SK-N-SH treated with all-trans-retinoic acid at 6 μM for 48 hours (cell line): ENCODE measurements at regions not wholly inside any gene's neighbourhood (a gene's known extent, or its start where the extent isn't known, plus 50 kb on each side); places are given as distances from the start of the nearest gene placed in this dataset.

Source experiments
- ATAC-seq: fragments of 200-7000 bp; cut with Tn5 transposase; 3 replicates; pipeline ENCODE4 v1.9.1; 2020; ENCODE audit warnings: mild to moderate bottlenecking, moderate library complexity
- BACH2 ChIP-seq: fragments of 250-450 bp; sonication (Bioruptor Pico); IDR thresholded peaks from 2 replicates; pipeline ENCODE4 v1.9.0; 2021; ENCODE audit warnings: mild to moderate bottlenecking, borderline replicate concordance
- CREB5 ChIP-seq: fragments of 250-450 bp; sonication (Bioruptor Pico); IDR thresholded peaks from 2 replicates; pipeline ENCODE4 v1.5.1; 2020; ENCODE audit warnings: low read depth, mild to moderate bottlenecking, moderate library complexity
- CSDC2 ChIP-seq: fragments of 250-450 bp; sonication (Bioruptor Pico); IDR thresholded peaks from 2 replicates; pipeline ENCODE4 v1.5.0; 2020; ENCODE audit warnings: mild to moderate bottlenecking, moderate library complexity
- CSRNP3 ChIP-seq: fragments of 250-450 bp; sonication (Bioruptor Pico); IDR thresholded peaks from 2 replicates; pipeline ENCODE4 v1.5.1; 2021; ENCODE audit warnings: mild to moderate bottlenecking, moderate library complexity
- ESRRG ChIP-seq: fragments of 250-450 bp; sonication (Bioruptor Pico); IDR thresholded peaks from 2 replicates; pipeline ENCODE4 v1.6.1; 2021; ENCODE audit warnings: mild to moderate bottlenecking
- GLIS3 ChIP-seq: fragments of 250-450 bp; sonication (Bioruptor Pico); IDR thresholded peaks from 2 replicates; pipeline ENCODE4 v1.5.0; 2020; ENCODE audit warnings: mild to moderate bottlenecking, moderate library complexity
- OSR1 ChIP-seq: fragments of 250-450 bp; sonication (Bioruptor Pico); IDR thresholded peaks from 2 replicates; pipeline ENCODE4 v1.8.0; 2022; ENCODE audit warnings: moderate library complexity, mild to moderate bottlenecking, inconsistent platforms
- PATZ1 ChIP-seq: fragments of 250-450 bp; sonication (Bioruptor Pico); IDR thresholded peaks from 2 replicates; pipeline ENCODE4 v1.8.0; 2020; ENCODE audit warnings: mild to moderate bottlenecking, moderate library complexity, borderline replicate concordance
- POU6F1 ChIP-seq: fragments of 250-450 bp; sonication (Bioruptor Pico); IDR thresholded peaks from 2 replicates; pipeline ENCODE4 v1.8.0; 2021; ENCODE audit warnings: low read depth, mild to moderate bottlenecking, moderate library complexity, borderline replicate concordance
- PPARA ChIP-seq: fragments of 250-450 bp; sonication (Bioruptor Pico); IDR thresholded peaks from 2 replicates; pipeline ENCODE4 v1.5.0; 2020; ENCODE audit warnings: mild to moderate bottlenecking, borderline replicate concordance
- RARB ChIP-seq: fragments of 250-450 bp; sonication (Bioruptor Pico); IDR thresholded peaks from 2 replicates; pipeline ENCODE4 v1.8.0; 2021; ENCODE audit warnings: mild to moderate bottlenecking, moderate library complexity
- TCF4 ChIP-seq: fragments of 250-450 bp; sonication (Bioruptor Pico); IDR thresholded peaks from 2 replicates; pipeline ENCODE4 v1.8.0; 2021; ENCODE audit warnings: mild to moderate bottlenecking, moderate library complexity, borderline replicate concordance
- TOX ChIP-seq: fragments of 250-450 bp; sonication (Bioruptor Pico); IDR thresholded peaks from 2 replicates; pipeline ENCODE4 v1.8.0; 2021; ENCODE audit warnings: mild to moderate bottlenecking, moderate library complexity, borderline replicate concordance
- TSHZ2 ChIP-seq: fragments of 250-450 bp; sonication (Bioruptor Pico); IDR thresholded peaks from 2 replicates; pipeline ENCODE4 v1.5.0; 2020; ENCODE audit warnings: mild to moderate bottlenecking, moderate library complexity
- ZC3H10 ChIP-seq: fragments of 250-450 bp; sonication (Bioruptor Pico); IDR thresholded peaks from 2 replicates; pipeline ENCODE4 v1.5.1; 2021; ENCODE audit warnings: mild to moderate bottlenecking, moderate library complexity
- ZFP3 ChIP-seq: fragments of 250-450 bp; sonication (Bioruptor Pico); IDR thresholded peaks from 2 replicates; pipeline ENCODE4 v1.5.0; 2020; ENCODE audit warnings: mild to moderate bottlenecking, moderate library complexity
- ZFP30 ChIP-seq: fragments of 450-650 bp; formaldehyde crosslinking; IDR thresholded peaks from 2 replicates; pipeline ENCODE4 v1.5.0; 2022; ENCODE audit warnings: mild to moderate bottlenecking, moderate library complexity
- ZNF565 ChIP-seq: fragments of 450-650 bp; formaldehyde crosslinking; conservative IDR thresholded peaks from 2 replicates; pipeline ENCODE4 v1.5.0; 2020; ENCODE audit warnings: low read depth, mild to moderate bottlenecking, moderate library complexity
- ZNF70 ChIP-seq: fragments of 450-650 bp; formaldehyde crosslinking; IDR thresholded peaks from 2 replicates; pipeline ENCODE4 v1.5.0; 2020; ENCODE audit warnings: mild to moderate bottlenecking, moderate library complexity
- ZNF8 ChIP-seq: fragments of 450-650 bp; formaldehyde crosslinking; IDR thresholded peaks from 2 replicates; pipeline ENCODE4 v1.5.0; 2020; ENCODE audit warnings: mild to moderate bottlenecking, moderate library complexity

- no peak for ATAC-seq
- TF ChIP-seq ZC3H10, result no peak
- TF ChIP-seq BACH2 (CRISPR knock-in tag), result no peak
- TF ChIP-seq ZFP3 (CRISPR knock-in tag), result no peak
- no peak for TF ChIP-seq ZNF565 (CRISPR knock-in tag)
- TF ChIP-seq OSR1, result no peak
- no peak for TF ChIP-seq PPARA (CRISPR knock-in tag)
- no peak for TF ChIP-seq TSHZ2
- TF ChIP-seq ZFP30 (CRISPR knock-in tag), result no peak
- no peak for TF ChIP-seq ZNF70 (CRISPR knock-in tag)
- TF ChIP-seq ESRRG (CRISPR knock-in tag), result no peak
- no peak for TF ChIP-seq CSDC2 (CRISPR knock-in tag)
- no peak for TF ChIP-seq RARB (CRISPR knock-in tag)
- TF ChIP-seq ZNF8 (CRISPR knock-in tag), result no peak
- TF ChIP-seq POU6F1 (CRISPR knock-in tag), result no peak
- no peak for TF ChIP-seq TOX
- no peak for TF ChIP-seq CREB5
- no peak for TF ChIP-seq PATZ1 (CRISPR knock-in tag)
- no peak for TF ChIP-seq CSRNP3 (CRISPR knock-in tag)
- TF ChIP-seq GLIS3 (CRISPR knock-in tag), result no peak
- no peak for TF ChIP-seq TCF4 (CRISPR knock-in tag)
Measured at GRCh38 chr6:16811277-16811979, 50.2 kb upstream of the ATXN1 start.
